Endodermal cell (in vitro differentiated cells): ENCODE measurements at regions not wholly inside any gene's neighbourhood (a gene's known extent, or its start where the extent isn't known, plus 50 kb on each side); places are given as distances from the start of the nearest gene placed in this dataset.

Source experiments
- DNase-seq: peaks from one replicate; pipeline ENCODE4 v3.0.0-alpha.2; 2017
- H3K27ac ChIP-seq: 2 replicates; pipeline ENCODE4 v1.5.1; 2013; ENCODE audit warnings: mild to moderate bottlenecking, low read depth, low read length, moderate library complexity
- H3K27me3 ChIP-seq: 2 replicates; pipeline ENCODE4 v1.6.1; 2013; ENCODE audit warnings: mild to moderate bottlenecking, low read length, moderate library complexity; ENCODE audit not compliant: insufficient read depth, control insufficient read depth, poor library complexity, severe bottlenecking
- H3K36me3 ChIP-seq: 2 replicates; pipeline ENCODE4 v1.7.0; 2013; ENCODE audit warnings: mild to moderate bottlenecking, low read length, moderate library complexity; ENCODE audit not compliant: control insufficient read depth, insufficient read depth
- H3K4me1 ChIP-seq: one replicate; pipeline ENCODE4 v1.7.0; 2013; ENCODE audit warnings: low read length; ENCODE audit not compliant: control insufficient read depth, insufficient read depth
- H3K4me3 ChIP-seq: 2 replicates; pipeline ENCODE4 v1.5.1; 2013; ENCODE audit warnings: mild to moderate bottlenecking, low read length, moderate library complexity
- H3K9ac ChIP-seq: 2 replicates; pipeline ENCODE4 v1.6.1; 2013; ENCODE audit warnings: mild to moderate bottlenecking, low read length, moderate library complexity; ENCODE audit not compliant: poor library complexity, severe bottlenecking; ENCODE audit errors: extremely low read depth
- H3K9me3 ChIP-seq: 2 replicates; pipeline ENCODE4 v1.6.1; 2013; ENCODE audit warnings: mild to moderate bottlenecking, low read length, moderate library complexity; ENCODE audit not compliant: control insufficient read depth
- H3K27ac Mint-ChIP-seq: 2 replicates; pipeline ENCODE4 v1.8.0; 2020; ENCODE audit warnings: mixed read lengths
- H3K27me3 Mint-ChIP-seq: 2 replicates; pipeline ENCODE4 v1.8.0; 2021; ENCODE audit warnings: mild to moderate bottlenecking, mixed read lengths; ENCODE audit not compliant: insufficient read depth
- H3K36me3 Mint-ChIP-seq: 2 replicates; pipeline ENCODE4 v1.8.0; 2020; ENCODE audit warnings: low read depth, mixed read lengths
- H3K4me1 Mint-ChIP-seq: 2 replicates; pipeline ENCODE4 v1.8.0; 2020; ENCODE audit warnings: mixed read lengths
- H3K4me3 Mint-ChIP-seq: 2 replicates; pipeline ENCODE4 v1.8.0; 2020; ENCODE audit warnings: mild to moderate bottlenecking, moderate library complexity, mixed read lengths
- H3K9me3 Mint-ChIP-seq: 2 replicates; pipeline ENCODE4 v1.8.0; 2020; ENCODE audit warnings: mild to moderate bottlenecking, mixed read lengths
- CTCF ChIP-seq: fragments of 200-600 bp; sonication (generic); conservative IDR thresholded peaks from 2 replicates; pipeline ENCODE4 v1.5.0; 2021; ENCODE audit warnings: antibody characterized with exemption, mild to moderate bottlenecking
- WGBS, 2 experiments: methylation state at CpG; one replicate each; pipeline versions ENCODE4 v1.1.5 to v1.1.7; 2013; ENCODE audit warnings: missing lambda C conversion rate in 2 of 2, mixed read lengths in 1 of 2; ENCODE audit not compliant: insufficient coverage in 1 of 2, insufficient read length in 1 of 2; 5-methylcytosine and 5-hydroxymethylcytosine counted together

- peaks cover 22% of the 10 kb centered on the region for H3K27me3 Mint-ChIP-seq
- H3K27ac Mint-ChIP-seq: no peak overlapping the region
- no peaks in the 10 kb centered on the region for H3K36me3 Mint-ChIP-seq
Measured at GRCh38 chr17:6179017-6179416, 108.8 kb downstream of the WSCD1 start.

GRCh38 chr17:6177941-6178694 is 107.9 kb downstream of the WSCD1 start:
- Mint-ChIP-seq H3K4me3 (no peak overlapping the region), H3K27me3 (peaks cover 22% of the 10 kb centered on the region), H3K9me3 (no peaks in the 10 kb centered on the region), H3K4me1 (peaks cover 9% of the 10 kb centered on the region), H3K27ac (no peak overlapping the region), H3K36me3 (no peaks in the 10 kb centered on the region)
- 86 to 91% methylated on average over 2 to 5 of the region's 5 CpGs for WGBS, 2 experiments
- no peaks in the 10 kb centered on the region for H3K9me3 ChIP-seq
- H3K4me3 ChIP-seq: no peak overlapping the region
- peak; percentile 69 for DNase-seq
- H3K27me3 ChIP-seq: no peaks in the 10 kb centered on the region
- H3K9ac ChIP-seq: no peak overlapping the region
- H3K27ac ChIP-seq: no peak overlapping the region
- peaks cover 9% of the 10 kb centered on the region for H3K4me1 ChIP-seq
- TF ChIP-seq CTCF: peak; percentile 59
- no peaks in the 10 kb centered on the region for H3K36me3 ChIP-seq

More at GRCh38 chr17:6179017-6179416, 108.8 kb downstream of the WSCD1 start:
- H3K9me3 Mint-ChIP-seq: no peaks in the 10 kb centered on the region
- no peaks in the 10 kb centered on the region for H3K27me3 ChIP-seq
- H3K36me3 ChIP-seq: no peaks in the 10 kb centered on the region
- H3K9me3 ChIP-seq: no peaks in the 10 kb centered on the region
- peaks cover 2% of the 10 kb centered on the region for H3K4me1 Mint-ChIP-seq
- 86 to 95% methylated on average over 5 to 6 of the region's 6 CpGs for WGBS, 2 experiments
- no peak overlapping the region for H3K27ac ChIP-seq
- H3K4me1 ChIP-seq: peaks cover 2% of the 10 kb centered on the region
- peak; percentile 46 for DNase-seq
- no peak overlapping the region for H3K4me3 ChIP-seq
- H3K9ac ChIP-seq: no peak overlapping the region
- no peak for TF ChIP-seq CTCF
- no peak overlapping the region for H3K4me3 Mint-ChIP-seq
